H1 (cell line): ENCODE measurements at regions not wholly inside any gene's neighbourhood (a gene's known extent, or its start where the extent isn't known, plus 50 kb on each side); places are given as distances from the start of the nearest gene placed in this dataset.

ENCODE experiments used
- CHD7 ChIP-seq: fragments of 300-600 bp; sonication (generic); IDR thresholded peaks from 2 replicates; pipeline ENCODE4 v1.7.1; 2012; ENCODE audit warnings: low read length, moderate library complexity, mild to moderate bottlenecking, inconsistent platforms; ENCODE audit not compliant: insufficient replicate concordance
- SP2 ChIP-seq: IDR thresholded peaks from 2 replicates; pipeline ENCODE4 v1.6.1; 2012; ENCODE audit warnings: mild to moderate bottlenecking, low read length, inconsistent platforms

- TF ChIP-seq CHD7 (no peak), SP2 (no peak)
Observed at GRCh38 chr4:126777649-126778048, 855.1 kb upstream of the INTU start (continued).
